Skeletal muscle cell (primary cell): ENCODE measurements at regions not wholly inside any gene's neighbourhood (a gene's known extent, or its start where the extent isn't known, plus 50 kb on each side); places are given as distances from the start of the nearest gene placed in this dataset.
"Not testable (repeated sequence)": the region's sequence is repeated elsewhere in the genome, so short reads cannot be mapped to it uniquely, and the experiment has no call there.

Experiments
- DNase-seq: peaks from one replicate; pipeline ENCODE4 v3.0.0-alpha.2; 2010; ENCODE audit warnings: low read depth
- H3K4me3 ChIP-seq: 2 replicates; pipeline ENCODE4 v1.5.1; 2011; ENCODE audit warnings: low read depth, mild to moderate bottlenecking, control low read depth, low read length, moderate library complexity

- no peak for DNase-seq
- H3K4me3 ChIP-seq: no peak overlapping the region
Observed at GRCh38 chr21:28731700-28732321, 260.9 kb downstream of the LTN1 start.

GRCh38 chr21:28729887-28730286 is 262.8 kb downstream of the LTN1 start:
- H3K4me3 ChIP-seq: no peak overlapping the region
- no peak for DNase-seq

- DNase-seq: no peak
- no peak overlapping the region for H3K4me3 ChIP-seq
Observed at GRCh38 chr21:28727809-28728208, 264.9 kb downstream of the LTN1 start.

GRCh38 chr21:28725396-28725795 is 267.3 kb downstream of the LTN1 start:
- no peak overlapping the region for H3K4me3 ChIP-seq
- no peak for DNase-seq

GRCh38 chr21:28723646-28724045 is 269.0 kb downstream of the LTN1 start:
- H3K4me3 ChIP-seq: no peak overlapping the region
- DNase-seq: no peak

- no peak overlapping the region for H3K4me3 ChIP-seq
- DNase-seq: no peak
Observed at GRCh38 chr21:28719723-28720122, 273.0 kb downstream of the LTN1 start.

GRCh38 chr21:28714777-28715464 is 277.8 kb downstream of the LTN1 start:
- peak; percentile 69 for DNase-seq
- no peak overlapping the region for H3K4me3 ChIP-seq

GRCh38 chr21:28712411-28712810 is 280.3 kb downstream of the LTN1 start:
- no peak for DNase-seq
- no peak overlapping the region for H3K4me3 ChIP-seq

GRCh38 chr21:28705616-28706015 is 287.1 kb downstream of the LTN1 start:
- H3K4me3 ChIP-seq: no peak overlapping the region
- DNase-seq: no peak

- DNase-seq: no peak
- H3K4me3 ChIP-seq: no peak overlapping the region
Observed at GRCh38 chr21:28704746-28705145, 287.9 kb downstream of the LTN1 start.

GRCh38 chr21:28703861-28704260 is 288.8 kb downstream of the LTN1 start:
- no peak for DNase-seq
- no peak overlapping the region for H3K4me3 ChIP-seq

GRCh38 chr21:28699596-28700259 is 292.9 kb downstream of the LTN1 start:
- no peak for DNase-seq
- H3K4me3 ChIP-seq: no peak overlapping the region

GRCh38 chr21:28699186-28699585 is 293.5 kb downstream of the LTN1 start:
- H3K4me3 ChIP-seq: no peak overlapping the region
- DNase-seq: no peak

GRCh38 chr21:28696844-28697410 is 295.8 kb downstream of the LTN1 start:
- no peak for DNase-seq
- H3K4me3 ChIP-seq: no peak overlapping the region

GRCh38 chr21:28693476-28693875 is 299.2 kb downstream of the LTN1 start:
- DNase-seq: no peak
- H3K4me3 ChIP-seq: no peak overlapping the region

GRCh38 chr21:28690196-28690595 is 302.5 kb downstream of the LTN1 start:
- no peak overlapping the region for H3K4me3 ChIP-seq
- DNase-seq: no peak

GRCh38 chr21:28688381-28688780 is 304.3 kb downstream of the LTN1 start:
- H3K4me3 ChIP-seq: no peak overlapping the region
- DNase-seq: no peak

- no peak for DNase-seq
- no peak overlapping the region for H3K4me3 ChIP-seq
Observed at GRCh38 chr21:28687586-28687985, 305.1 kb downstream of the LTN1 start.

GRCh38 chr21:28683982-28684752 is 308.5 kb downstream of the LTN1 start:
- DNase-seq: no peak
- no peak overlapping the region for H3K4me3 ChIP-seq

- H3K4me3 ChIP-seq, DNase-seq: not testable (repeated sequence)
Observed at GRCh38 chr21:28682884-28683283, 309.8 kb downstream of the LTN1 start.
